HepG2 (cell line): ENCODE measurements at regions not wholly inside any gene's neighbourhood (a gene's known extent, or its start where the extent isn't known, plus 50 kb on each side); places are given as distances from the start of the nearest gene placed in this dataset.

ENCODE experiments used
- BCL6 ChIP-seq: IDR thresholded peaks from 2 replicates; pipeline ENCODE4 v1.6.1; 2016; ENCODE audit warnings: missing genetic modification reagents, missing compliant biosample characterization
- CREB1 ChIP-seq, 2 experiments: fragments of 450-650 bp in 1 of 2; IDR thresholded peaks; 2 replicates each; pipeline ENCODE4 v1.6.1; 2016 to 2017; ENCODE audit warnings: control low read depth in 1 of 2, mild to moderate bottlenecking in 1 of 2, missing compliant biosample characterization in 1 of 2, missing genetic modification characterization in 1 of 2
- HNRNPUL1 ChIP-seq: fragments of 200-400 bp; formaldehyde crosslinking; IDR thresholded peaks from 2 replicates; pipeline ENCODE4 v1.6.1; 2017; ENCODE audit warnings: low read depth, mild to moderate bottlenecking, low read length, moderate library complexity
- POLR2A ChIP-seq, 2 experiments: IDR thresholded peaks; 2 replicates each; pipeline ENCODE4 v1.6.1; 2011; ENCODE audit warnings: low read depth in 2 of 2, low read length in 2 of 2, mild to moderate bottlenecking in 1 of 2, moderate library complexity in 1 of 2; ENCODE audit not compliant: insufficient read depth in 1 of 2
- TF ChIP-seq, protein P1 (sequence below): sonication (generic); formaldehyde crosslinking; IDR thresholded peaks from 2 replicates; pipeline ENCODE4 v1.8.0; 2022; ENCODE audit warnings: mild to moderate bottlenecking, missing genetic modification reagents
- TF ChIP-seq, protein P2 (sequence below): sonication (generic); formaldehyde crosslinking; IDR thresholded peaks from 2 replicates; pipeline ENCODE4 v1.5.0; 2020; ENCODE audit warnings: mild to moderate bottlenecking, missing genetic modification reagents, moderate library complexity

DNA sequence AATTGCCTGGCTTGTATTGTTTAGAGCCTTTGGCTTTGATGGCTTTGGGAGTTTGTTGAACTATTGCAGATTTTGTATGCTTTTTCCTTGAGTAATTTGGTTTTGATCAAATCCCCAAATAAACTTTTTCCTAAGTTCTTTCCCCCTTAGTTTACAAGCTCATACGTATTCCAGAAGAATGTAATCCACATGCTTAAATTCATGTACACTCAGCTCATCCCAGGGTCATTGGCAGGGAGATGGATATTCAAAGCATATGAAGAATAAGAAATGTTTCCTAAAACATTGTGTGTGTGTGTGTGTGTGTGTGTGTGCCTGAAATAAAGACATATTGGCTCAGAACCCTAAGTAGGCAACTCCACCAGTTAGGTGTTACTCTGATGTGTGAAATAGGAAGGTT, 89.4 kb downstream of the TMEM30B start:
- TF ChIP-seq, protein P1, sequence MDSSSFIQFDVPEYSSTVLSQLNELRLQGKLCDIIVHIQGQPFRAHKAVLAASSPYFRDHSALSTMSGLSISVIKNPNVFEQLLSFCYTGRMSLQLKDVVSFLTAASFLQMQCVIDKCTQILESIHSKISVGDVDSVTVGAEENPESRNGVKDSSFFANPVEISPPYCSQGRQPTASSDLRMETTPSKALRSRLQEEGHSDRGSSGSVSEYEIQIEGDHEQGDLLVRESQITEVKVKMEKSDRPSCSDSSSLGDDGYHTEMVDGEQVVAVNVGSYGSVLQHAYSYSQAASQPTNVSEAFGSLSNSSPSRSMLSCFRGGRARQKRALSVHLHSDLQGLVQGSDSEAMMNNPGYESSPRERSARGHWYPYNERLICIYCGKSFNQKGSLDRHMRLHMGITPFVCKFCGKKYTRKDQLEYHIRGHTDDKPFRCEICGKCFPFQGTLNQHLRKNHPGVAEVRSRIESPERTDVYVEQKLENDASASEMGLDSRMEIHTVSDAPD (CRISPR knock-in tag), result no peak
- TF ChIP-seq POLR2A (IDR thresholded peaks at IDR 0.05; ENCODE audit: insufficient read depth in 1 of 2, low read depth in 2 of 2, low read length in 2 of 2) (no peak), CREB1 (IDR thresholded peaks at IDR 0.05) (no peak), CREB1 (CRISPR knock-in tag; IDR thresholded peaks at IDR 0.05) (no peak), HNRNPUL1 (no peak), BCL6 (no peak)
- TF ChIP-seq, protein P2, sequence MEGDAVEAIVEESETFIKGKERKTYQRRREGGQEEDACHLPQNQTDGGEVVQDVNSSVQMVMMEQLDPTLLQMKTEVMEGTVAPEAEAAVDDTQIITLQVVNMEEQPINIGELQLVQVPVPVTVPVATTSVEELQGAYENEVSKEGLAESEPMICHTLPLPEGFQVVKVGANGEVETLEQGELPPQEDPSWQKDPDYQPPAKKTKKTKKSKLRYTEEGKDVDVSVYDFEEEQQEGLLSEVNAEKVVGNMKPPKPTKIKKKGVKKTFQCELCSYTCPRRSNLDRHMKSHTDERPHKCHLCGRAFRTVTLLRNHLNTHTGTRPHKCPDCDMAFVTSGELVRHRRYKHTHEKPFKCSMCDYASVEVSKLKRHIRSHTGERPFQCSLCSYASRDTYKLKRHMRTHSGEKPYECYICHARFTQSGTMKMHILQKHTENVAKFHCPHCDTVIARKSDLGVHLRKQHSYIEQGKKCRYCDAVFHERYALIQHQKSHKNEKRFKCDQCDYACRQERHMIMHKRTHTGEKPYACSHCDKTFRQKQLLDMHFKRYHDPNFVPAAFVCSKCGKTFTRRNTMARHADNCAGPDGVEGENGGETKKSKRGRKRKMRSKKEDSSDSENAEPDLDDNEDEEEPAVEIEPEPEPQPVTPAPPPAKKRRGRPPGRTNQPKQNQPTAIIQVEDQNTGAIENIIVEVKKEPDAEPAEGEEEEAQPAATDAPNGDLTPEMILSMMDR (CRISPR knock-in tag), result no peak
